Neural cell (in vitro differentiated cells): ENCODE measurements at regions not wholly inside any gene's neighbourhood (a gene's known extent, or its start where the extent isn't known, plus 50 kb on each side); places are given as distances from the start of the nearest gene placed in this dataset.

Experiments
- H2AFZ ChIP-seq: fragments of 200-600, 300-800 bp; sonication (generic), shearing (Covaris generic); 2 replicates; pipeline ENCODE4 v1.6.0; 2014; ENCODE audit warnings: low read depth, mild to moderate bottlenecking, antibody characterized with exemption, low read length, moderate library complexity
- H3F3A ChIP-seq: fragments of 200-600 bp; shearing (Covaris generic); 2 replicates; pipeline ENCODE4 v1.6.1; 2016; ENCODE audit warnings: mild to moderate bottlenecking, moderate library complexity, mixed read lengths, antibody characterized with exemption, low read length; ENCODE audit not compliant: insufficient read depth, poor library complexity, severe bottlenecking
- H3K27ac ChIP-seq: fragments of 200-600, 300-800 bp; sonication (generic), shearing (Covaris generic); 2 replicates; pipeline ENCODE4 v1.5.1; 2014; ENCODE audit warnings: mild to moderate bottlenecking, low read length, moderate library complexity
- H3K27me3 ChIP-seq: fragments of 300-800, 200-600 bp; sonication (generic), shearing (Covaris generic); 2 replicates; pipeline ENCODE4 v1.6.0; 2014; ENCODE audit warnings: mild to moderate bottlenecking, low read depth, low read length, moderate library complexity; ENCODE audit not compliant: insufficient read depth
- H3K36me3 ChIP-seq: fragments of 300-800, 200-600 bp; sonication (generic), shearing (Covaris generic); 2 replicates; pipeline ENCODE4 v1.5.1; 2014; ENCODE audit warnings: mild to moderate bottlenecking, antibody characterized with exemption, low read length, moderate library complexity; ENCODE audit not compliant: insufficient read depth
- H3K4me2 ChIP-seq: fragments of 300-800, 200-600 bp; sonication (generic), shearing (Covaris generic); 2 replicates; pipeline ENCODE4 v1.6.0; 2014; ENCODE audit warnings: mild to moderate bottlenecking, low read length
- H3K4me3 ChIP-seq: fragments of 300-800, 200-600 bp; sonication (generic), shearing (Covaris generic); 2 replicates; pipeline ENCODE4 v1.5.1; 2014; ENCODE audit warnings: mild to moderate bottlenecking, low read length, moderate library complexity
- H3K79me2 ChIP-seq: fragments of 200-600 bp; shearing (Covaris generic); replicated peaks from 2 replicates; pipeline ENCODE4 v1.6.0; 2014; ENCODE audit warnings: mild to moderate bottlenecking, low read length, moderate library complexity; ENCODE audit not compliant: insufficient read depth
- H3K9ac ChIP-seq: fragments of 300-800, 200-600 bp; sonication (generic), shearing (Covaris generic); 2 replicates; pipeline ENCODE4 v1.6.1; 2016; ENCODE audit warnings: mild to moderate bottlenecking, low read length, mixed read lengths
- H3K9me2 ChIP-seq: fragments of 200-600 bp; shearing (Covaris generic); 2 replicates; pipeline ENCODE4 v1.6.1; 2016; ENCODE audit warnings: mild to moderate bottlenecking, low read length, mixed read lengths; ENCODE audit not compliant: insufficient read depth
- H3K9me3 ChIP-seq: fragments of 200-600, 300-800 bp; sonication (generic), shearing (Covaris generic); 2 replicates; pipeline ENCODE4 v1.6.1; 2016; ENCODE audit warnings: mild to moderate bottlenecking, mixed run types, low read length, moderate library complexity, mixed read lengths
- H4K20me1 ChIP-seq: fragments of 200-600 bp; shearing (Covaris generic); 2 replicates; pipeline ENCODE4 v1.6.1; 2016; ENCODE audit warnings: mild to moderate bottlenecking, mixed run types; ENCODE audit not compliant: insufficient read depth
- EP300 ChIP-seq: fragments of 450-650 bp; conservative IDR thresholded peaks from 2 replicates; pipeline ENCODE4 v1.6.1; 2014; ENCODE audit warnings: antibody characterized with exemption, mild to moderate bottlenecking, moderate library complexity; ENCODE audit not compliant: poor library complexity, severe bottlenecking
- EZH2 ChIP-seq: fragments of 200-600, 300-800 bp; shearing (Covaris generic), sonication (generic); IDR thresholded peaks from 2 replicates; pipeline ENCODE4 v1.6.1; 2014; ENCODE audit warnings: antibody characterized with exemption, low read length, borderline replicate concordance, mild to moderate bottlenecking; ENCODE audit not compliant: insufficient read depth, poor library complexity, severe bottlenecking
- MXI1 ChIP-seq: fragments of 450-650 bp; conservative IDR thresholded peaks from 2 replicates; pipeline ENCODE4 v1.6.1; 2014; ENCODE audit warnings: antibody characterized with exemption, mild to moderate bottlenecking; ENCODE audit not compliant: poor library complexity, severe bottlenecking
- POLR2AphosphoS5 ChIP-seq: IDR thresholded peaks from 2 replicates; pipeline ENCODE4 v1.6.1; 2012
- RAD21 ChIP-seq: fragments of 450-650 bp; conservative IDR thresholded peaks from 2 replicates; pipeline ENCODE4 v1.6.1; 2014; ENCODE audit warnings: antibody characterized with exemption, mild to moderate bottlenecking, moderate library complexity
- TAF1 ChIP-seq: IDR thresholded peaks from 2 replicates; pipeline ENCODE4 v1.6.1; 2012; ENCODE audit warnings: low read depth
- TF ChIP-seq, protein P1 (sequence below): fragments of 450-650 bp; IDR thresholded peaks from 2 replicates; pipeline ENCODE4 v1.5.1; 2014; ENCODE audit warnings: antibody characterized with exemption, mild to moderate bottlenecking, moderate library complexity; ENCODE audit not compliant: poor library complexity, severe bottlenecking
- TF ChIP-seq, protein P2 (sequence below): IDR thresholded peaks from 2 replicates; pipeline ENCODE4 v1.6.1; 2012; ENCODE audit warnings: borderline replicate concordance

DNA sequence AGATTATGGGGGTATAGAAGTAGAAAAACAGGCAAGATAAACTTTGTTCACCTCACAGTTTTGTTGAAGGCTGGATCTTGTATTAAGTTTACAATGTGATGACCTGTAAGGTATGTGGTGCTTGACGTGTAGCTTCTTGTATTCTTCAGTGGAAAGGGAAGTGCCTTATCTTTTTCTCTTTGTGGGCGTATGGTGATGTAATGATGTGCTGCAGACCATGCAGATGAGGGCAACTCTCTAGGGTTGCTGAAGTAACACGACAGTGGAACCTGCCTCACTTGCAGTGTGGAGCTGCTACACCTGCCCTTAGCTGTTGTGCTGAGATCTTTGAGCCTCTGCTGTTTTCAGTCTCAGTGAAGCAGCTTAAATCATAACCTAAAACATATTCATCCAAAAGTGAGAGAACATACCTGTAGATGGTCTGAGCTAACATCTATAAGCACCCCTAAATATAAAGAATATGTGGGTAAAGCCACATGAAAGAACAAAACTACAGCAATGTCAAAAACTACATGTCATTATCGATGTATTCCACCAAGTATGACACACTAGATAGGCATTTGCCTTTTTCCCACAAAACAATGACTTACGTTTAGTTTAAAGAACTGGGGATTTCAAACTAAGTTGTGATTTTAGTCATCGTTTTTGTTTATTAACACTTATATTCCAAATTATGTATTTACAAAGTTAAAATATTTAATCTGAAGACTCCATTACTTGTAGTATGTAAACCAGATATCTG lies 1144.1 kb downstream of the CNTNAP5 start:
- no peak overlapping the region for H3K4me3 ChIP-seq
- no peaks in the 10 kb centered on the region for H3K9me2 ChIP-seq
- H3K27ac ChIP-seq: no peak overlapping the region
- no peaks in the 10 kb centered on the region for H4K20me1 ChIP-seq
- H2AFZ ChIP-seq: no peak overlapping the region
- no peak overlapping the region for H3K9ac ChIP-seq
- TF ChIP-seq MXI1 (no peak), EZH2 (no peak), RAD21 (no peak), EP300 (no peak)
- TF ChIP-seq, protein P1, sequence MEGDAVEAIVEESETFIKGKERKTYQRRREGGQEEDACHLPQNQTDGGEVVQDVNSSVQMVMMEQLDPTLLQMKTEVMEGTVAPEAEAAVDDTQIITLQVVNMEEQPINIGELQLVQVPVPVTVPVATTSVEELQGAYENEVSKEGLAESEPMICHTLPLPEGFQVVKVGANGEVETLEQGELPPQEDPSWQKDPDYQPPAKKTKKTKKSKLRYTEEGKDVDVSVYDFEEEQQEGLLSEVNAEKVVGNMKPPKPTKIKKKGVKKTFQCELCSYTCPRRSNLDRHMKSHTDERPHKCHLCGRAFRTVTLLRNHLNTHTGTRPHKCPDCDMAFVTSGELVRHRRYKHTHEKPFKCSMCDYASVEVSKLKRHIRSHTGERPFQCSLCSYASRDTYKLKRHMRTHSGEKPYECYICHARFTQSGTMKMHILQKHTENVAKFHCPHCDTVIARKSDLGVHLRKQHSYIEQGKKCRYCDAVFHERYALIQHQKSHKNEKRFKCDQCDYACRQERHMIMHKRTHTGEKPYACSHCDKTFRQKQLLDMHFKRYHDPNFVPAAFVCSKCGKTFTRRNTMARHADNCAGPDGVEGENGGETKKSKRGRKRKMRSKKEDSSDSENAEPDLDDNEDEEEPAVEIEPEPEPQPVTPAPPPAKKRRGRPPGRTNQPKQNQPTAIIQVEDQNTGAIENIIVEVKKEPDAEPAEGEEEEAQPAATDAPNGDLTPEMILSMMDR: no peak
- no peaks in the 10 kb centered on the region for H3K36me3 ChIP-seq
- no peaks in the 10 kb centered on the region for H3F3A ChIP-seq
- no peaks in the 10 kb centered on the region for H3K9me3 ChIP-seq
- no peaks in the 10 kb centered on the region for H3K27me3 ChIP-seq
- H3K79me2 ChIP-seq: no peaks in the 10 kb centered on the region
- no peak overlapping the region for H3K4me2 ChIP-seq

DNA sequence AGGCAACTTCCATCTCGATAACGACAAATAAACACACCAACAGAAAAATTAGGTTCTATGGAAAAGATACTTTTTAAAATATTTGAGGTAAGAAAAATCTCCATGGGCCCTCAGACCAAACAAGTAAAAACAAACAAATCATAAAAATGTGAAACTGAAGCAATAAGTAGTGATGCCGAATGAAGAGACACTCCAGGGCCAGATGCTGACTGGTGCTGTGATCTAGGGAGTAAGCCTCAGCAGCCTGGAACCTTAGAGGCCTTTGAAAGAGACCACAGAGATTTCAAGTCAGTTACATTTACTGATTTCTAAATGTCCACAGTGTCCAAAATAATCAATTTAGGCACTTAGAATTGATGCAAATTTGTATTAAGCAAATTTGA lies 1144.7 kb downstream of the CNTNAP5 start:
- Histone ChIP-seq H4K20me1 (no peaks in the 10 kb centered on the region), H3F3A (no peaks in the 10 kb centered on the region), H3K79me2 (no peaks in the 10 kb centered on the region), H3K36me3 (no peaks in the 10 kb centered on the region), H3K9ac (no peak overlapping the region), H3K4me3 (no peak overlapping the region), H2AFZ (no peak overlapping the region), H3K9me3 (no peaks in the 10 kb centered on the region), H3K27ac (no peak overlapping the region), H3K4me2 (no peak overlapping the region), H3K27me3 (no peaks in the 10 kb centered on the region), H3K9me2 (no peaks in the 10 kb centered on the region)
- TF ChIP-seq EZH2 (no peak), MXI1 (no peak), TAF1 (no peak), EP300 (no peak), POLR2AphosphoS5 (no peak)
- TF ChIP-seq, protein P1: no peak
- TF ChIP-seq, protein P2, sequence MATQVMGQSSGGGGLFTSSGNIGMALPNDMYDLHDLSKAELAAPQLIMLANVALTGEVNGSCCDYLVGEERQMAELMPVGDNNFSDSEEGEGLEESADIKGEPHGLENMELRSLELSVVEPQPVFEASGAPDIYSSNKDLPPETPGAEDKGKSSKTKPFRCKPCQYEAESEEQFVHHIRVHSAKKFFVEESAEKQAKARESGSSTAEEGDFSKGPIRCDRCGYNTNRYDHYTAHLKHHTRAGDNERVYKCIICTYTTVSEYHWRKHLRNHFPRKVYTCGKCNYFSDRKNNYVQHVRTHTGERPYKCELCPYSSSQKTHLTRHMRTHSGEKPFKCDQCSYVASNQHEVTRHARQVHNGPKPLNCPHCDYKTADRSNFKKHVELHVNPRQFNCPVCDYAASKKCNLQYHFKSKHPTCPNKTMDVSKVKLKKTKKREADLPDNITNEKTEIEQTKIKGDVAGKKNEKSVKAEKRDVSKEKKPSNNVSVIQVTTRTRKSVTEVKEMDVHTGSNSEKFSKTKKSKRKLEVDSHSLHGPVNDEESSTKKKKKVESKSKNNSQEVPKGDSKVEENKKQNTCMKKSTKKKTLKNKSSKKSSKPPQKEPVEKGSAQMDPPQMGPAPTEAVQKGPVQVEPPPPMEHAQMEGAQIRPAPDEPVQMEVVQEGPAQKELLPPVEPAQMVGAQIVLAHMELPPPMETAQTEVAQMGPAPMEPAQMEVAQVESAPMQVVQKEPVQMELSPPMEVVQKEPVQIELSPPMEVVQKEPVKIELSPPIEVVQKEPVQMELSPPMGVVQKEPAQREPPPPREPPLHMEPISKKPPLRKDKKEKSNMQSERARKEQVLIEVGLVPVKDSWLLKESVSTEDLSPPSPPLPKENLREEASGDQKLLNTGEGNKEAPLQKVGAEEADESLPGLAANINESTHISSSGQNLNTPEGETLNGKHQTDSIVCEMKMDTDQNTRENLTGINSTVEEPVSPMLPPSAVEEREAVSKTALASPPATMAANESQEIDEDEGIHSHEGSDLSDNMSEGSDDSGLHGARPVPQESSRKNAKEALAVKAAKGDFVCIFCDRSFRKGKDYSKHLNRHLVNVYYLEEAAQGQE: no peak
